ENCODE measurements at regions not wholly inside any gene's neighbourhood (a gene's known extent, or its start where the extent isn't known, plus 50 kb on each side); places are given as distances from the start of the nearest gene placed in this dataset.
"Not testable (repeated sequence)": the region's sequence is repeated elsewhere in the genome, so short reads cannot be mapped to it uniquely, and the experiment has no call there.

- H3K4me3 ChIP-seq: peak overlapping the region; percentile 9 to 63 (median 52)
- H3K27ac ChIP-seq: peak overlapping the region; percentile 75 to 93 (median 88)
- DNase-seq (peak; percentile 92 to 96 (median 93)), ATAC-seq (peak; percentile 100)
- no peaks in the 10 kb centered on the region for H3K36me3 ChIP-seq
- no peaks in the 10 kb centered on the region for H3K27me3 ChIP-seq
- intact Hi-C loops (cut with DNase I): loop anchor here in 7 of 10 donors (1.0 to 10.0 kb wide), 6 partner anchors 84 to 135 kb away; partner anchors contain the start of gene USP22 (in 3 of the 7)
- H3K4me1 ChIP-seq: peaks cover 0 to 13% (median 9%) of the 10 kb centered on the region in 12 donors
- no peaks in the 10 kb centered on the region for H3K9me3 ChIP-seq
- TF ChIP-seq CTCF (IDR thresholded peaks at IDR 0.05) (peak; percentile 48 to 84 (median 60)), POLR2A (IDR thresholded peaks at IDR 0.05) (peak in 1 of 2 donors; percentile 78)
- WGBS, 4 donors: 9 to 15% (median 10%) methylated on average over 31 to 43 of the region's 43 CpGs
Measured at GRCh38 chr17:20908313-20909267, 134.2 kb downstream of the USP22 start.

GRCh38 chr17:20914658-20915057 is 128.2 kb downstream of the USP22 start:
- intact Hi-C loops (cut with DNase I): no loop called here
- ATAC-seq (no peak), DNase-seq (no peak)
- Histone ChIP-seq H3K36me3 (no peaks in the 10 kb centered on the region), H3K4me3 (no peak overlapping the region), H3K9me3 (peaks cover 0 to 6% (median 0%) of the 10 kb centered on the region in 12 donors), H3K27ac (no peak overlapping the region), H3K4me1 (peaks cover 0 to 3% (median 0%) of the 10 kb centered on the region in 12 donors), H3K27me3 (no peaks in the 10 kb centered on the region)
- TF ChIP-seq POLR2A (IDR thresholded peaks at IDR 0.05) (no peak), CTCF (IDR thresholded peaks at IDR 0.05) (no peak)
- WGBS, 4 donors: 62 to 71% (median 65%) methylated on average over 4 of the region's 4 CpGs

GRCh38 chr17:20916383-20916782 is 126.4 kb downstream of the USP22 start:
- ATAC-seq: no peak
- peaks cover 0 to 10% (median 0%) of the 10 kb centered on the region in 12 donors for H3K4me1 ChIP-seq
- H3K27ac ChIP-seq: no peak overlapping the region
- 69 to 78% (median 74%) methylated on average over 4 of the region's 4 CpGs for WGBS, 4 donors
- H3K27me3 ChIP-seq: no peaks in the 10 kb centered on the region
- H3K9me3 ChIP-seq: peaks cover 0 to 6% (median 0%) of the 10 kb centered on the region in 12 donors
- DNase-seq: no peak
- no peak for TF ChIP-seq POLR2A (IDR thresholded peaks at IDR 0.05)
- no peak for TF ChIP-seq CTCF (IDR thresholded peaks at IDR 0.05)
- H3K4me3 ChIP-seq: peak overlapping the region in 6 of 12 donors; percentile 1 to 37 (median 26)
- intact Hi-C loops (cut with DNase I): no loop called here
- H3K36me3 ChIP-seq: no peaks in the 10 kb centered on the region

- H3K27ac ChIP-seq; ATAC-seq; intact Hi-C loops (cut with DNase I); H3K4me3 ChIP-seq; H3K9me3 ChIP-seq; DNase-seq; H3K27me3 ChIP-seq; H3K36me3 ChIP-seq: not testable (repeated sequence)
- H3K4me1 ChIP-seq: peaks cover 0 to 11% (median 0%) of the 10 kb centered on the region in 12 donors
- 90 to 95% (median 94%) methylated on average over 10 of the region's 10 CpGs for WGBS, 4 donors
Measured at GRCh38 chr17:20917610-20918306, 125.1 kb downstream of the USP22 start.
